PC-3 (cell line): ENCODE measurements at regions not wholly inside any gene's neighbourhood (a gene's known extent, or its start where the extent isn't known, plus 50 kb on each side); places are given as distances from the start of the nearest gene placed in this dataset.
"Not testable (repeated sequence)": the region's sequence is repeated elsewhere in the genome, so short reads cannot be mapped to it uniquely, and the experiment has no call there.

Experiments used
- ATAC-seq: fragments of 200-7000 bp; cut with Tn5 transposase; 2 replicates; pipeline ENCODE4 v1.9.1; 2020; ENCODE audit warnings: mild to moderate bottlenecking, moderate library complexity
- BruUV-seq: library from RNA; stranded (reverse); fragments of 400-500 nt; replicated peaks from 2 replicates; lab custom pipeline; 2021; lab: Mats Ljungman, UMichigan
- CTCF ChIA-PET: fragments of 300-600 bp; sonication (Branson Sonifier 250); formaldehyde crosslinking; loops from one replicate; lab custom pipeline; 2022; ENCODE audit warnings: antibody characterized with exemption; lab: Charles Lee
- POLR2A ChIA-PET: fragments of 300-600 bp; sonication (Branson Sonifier 250); formaldehyde crosslinking; loops from one replicate; lab custom pipeline; 2022; ENCODE audit warnings: antibody characterized with exemption; ENCODE audit not compliant: unreplicated experiment; lab: Charles Lee
- DNase-seq: peaks from one replicate; pipeline ENCODE4 v3.0.0-alpha.2; 2015
- H2AFZ ChIP-seq: fragments of 300-600 bp; sonication (generic); 2 replicates; pipeline ENCODE4 v1.6.0; 2016; ENCODE audit warnings: antibody characterized with exemption, low read length
- H3F3A ChIP-seq: fragments of 300-600 bp; sonication (generic); one replicate; pipeline ENCODE4 v1.6.0; 2017; ENCODE audit warnings: antibody characterized with exemption, low read length, control low read depth, mild to moderate bottlenecking; ENCODE audit not compliant: unreplicated experiment
- H3K27ac ChIP-seq: fragments of 300-600 bp; sonication (generic); 2 replicates; pipeline ENCODE4 v1.5.1; 2016; ENCODE audit warnings: mild to moderate bottlenecking, low read length
- H3K27me3 ChIP-seq: fragments of 300-600 bp; sonication (generic); 2 replicates; pipeline ENCODE4 v1.6.1; 2016; ENCODE audit warnings: low read length, mixed read lengths
- H3K36me3 ChIP-seq: fragments of 300-600 bp; sonication (generic); 2 replicates; pipeline ENCODE4 v1.6.1; 2016; ENCODE audit warnings: low read depth, mixed run types, low read length, mixed read lengths
- H3K4me1 ChIP-seq: fragments of 300-600 bp; sonication (generic); 2 replicates; pipeline ENCODE4 v1.5.1; 2016; ENCODE audit warnings: low read length; ENCODE audit not compliant: insufficient read depth
- H3K4me2 ChIP-seq: fragments of 300-600 bp; sonication (generic); 2 replicates; pipeline ENCODE4 v1.6.0; 2016; ENCODE audit warnings: low read length
- H3K4me3 ChIP-seq: fragments of 300-600 bp; sonication (generic); 2 replicates; pipeline ENCODE4 v1.5.1; 2016; ENCODE audit warnings: mild to moderate bottlenecking, low read length, mixed read lengths
- H3K79me2 ChIP-seq: fragments of 300-600 bp; sonication (generic); 2 replicates; pipeline ENCODE4 v1.6.1; 2017; ENCODE audit warnings: low read length, mixed read lengths
- H3K9ac ChIP-seq: fragments of 300-600 bp; sonication (generic); 2 replicates; pipeline ENCODE4 v1.6.0; 2016; ENCODE audit warnings: mild to moderate bottlenecking, low read length
- H3K9me2 ChIP-seq: fragments of 300-600 bp; sonication (generic); replicated peaks from 2 replicates; pipeline ENCODE4 v1.6.1; 2016; ENCODE audit warnings: mixed run types, low read length, mixed read lengths
- H3K9me3 ChIP-seq: fragments of 300-600 bp; sonication (generic); 2 replicates; pipeline ENCODE4 v1.6.1; 2016; ENCODE audit warnings: low read length, mixed read lengths
- H4K20me1 ChIP-seq: fragments of 300-600 bp; sonication (generic); 2 replicates; pipeline ENCODE4 v1.6.1; 2016; ENCODE audit warnings: low read length, mixed read lengths
- EZH2 ChIP-seq: fragments of 300-600 bp; sonication (generic); IDR thresholded peaks from one replicate; pipeline ENCODE4 v1.6.1; 2017; ENCODE audit warnings: antibody characterized with exemption, mild to moderate bottlenecking, low read length; ENCODE audit not compliant: unreplicated experiment
- EZH2phosphoT487 ChIP-seq: fragments of 300-600 bp; sonication (generic); IDR thresholded peaks from 2 replicates; pipeline ENCODE4 v1.6.1; 2018; ENCODE audit warnings: mild to moderate bottlenecking, antibody characterized with exemption, low read length, borderline replicate concordance
- intact Hi-C: fragments of 100-400 bp; cut with micrococcal nuclease; formaldehyde crosslinking; loops from 2 replicates; pipeline ENCODE4 v1.9.0; 2023
- TF ChIP-seq, protein P1 (sequence below): fragments of 300-600 bp; sonication (generic); conservative IDR thresholded peaks from 2 replicates; pipeline ENCODE4 v1.5.1; 2017; ENCODE audit warnings: antibody characterized with exemption, low read depth, mild to moderate bottlenecking, low read length

DNA sequence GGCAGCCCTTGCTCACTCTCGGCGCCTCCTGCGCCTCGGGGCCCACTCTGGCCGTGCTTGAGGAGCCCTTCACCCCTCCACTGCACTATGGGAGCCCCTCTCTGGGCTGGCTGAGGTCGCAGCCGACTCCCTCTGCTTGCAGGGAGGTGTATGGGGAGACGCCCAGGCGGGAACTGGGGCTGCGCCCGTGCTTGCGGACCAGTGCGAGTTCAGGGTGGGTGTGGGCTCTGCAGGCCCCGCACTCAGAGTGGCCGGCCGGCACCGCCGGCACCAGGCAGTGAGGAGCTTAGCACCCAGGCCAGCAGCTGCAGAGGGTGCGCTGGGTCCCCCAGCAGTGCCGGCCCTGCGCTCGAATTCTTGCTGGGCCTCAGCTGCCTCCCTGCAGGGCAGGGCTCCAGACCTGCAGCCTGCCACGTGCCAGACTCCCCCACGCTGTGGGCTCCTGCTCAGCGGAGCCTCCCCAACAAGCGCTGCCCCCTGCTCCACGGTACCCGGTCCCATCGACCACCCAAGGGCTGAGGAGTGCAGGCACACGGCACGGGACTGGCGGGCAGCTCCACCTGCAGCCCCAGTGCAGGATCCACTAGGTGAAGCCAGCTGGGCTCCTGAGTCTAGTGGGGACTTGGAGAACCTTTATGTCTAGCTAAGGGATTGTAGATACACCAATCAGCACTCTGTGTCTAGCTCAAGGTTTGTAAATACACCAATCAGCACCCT, 54.0 kb upstream of the WWC2 start:
- H3K4me2 ChIP-seq, H4K20me1 ChIP-seq, H3K27me3 ChIP-seq, H3K36me3 ChIP-seq, H2AFZ ChIP-seq, H3K9ac ChIP-seq, DNase-seq, H3K4me3 ChIP-seq, POLR2A ChIA-PET, ATAC-seq, H3K27ac ChIP-seq, H3F3A ChIP-seq, H3K79me2 ChIP-seq, H3K9me2 ChIP-seq, intact Hi-C loops, CTCF ChIA-PET, BruUV-seq, H3K4me1 ChIP-seq, H3K9me3 ChIP-seq: not testable (repeated sequence)

DNA sequence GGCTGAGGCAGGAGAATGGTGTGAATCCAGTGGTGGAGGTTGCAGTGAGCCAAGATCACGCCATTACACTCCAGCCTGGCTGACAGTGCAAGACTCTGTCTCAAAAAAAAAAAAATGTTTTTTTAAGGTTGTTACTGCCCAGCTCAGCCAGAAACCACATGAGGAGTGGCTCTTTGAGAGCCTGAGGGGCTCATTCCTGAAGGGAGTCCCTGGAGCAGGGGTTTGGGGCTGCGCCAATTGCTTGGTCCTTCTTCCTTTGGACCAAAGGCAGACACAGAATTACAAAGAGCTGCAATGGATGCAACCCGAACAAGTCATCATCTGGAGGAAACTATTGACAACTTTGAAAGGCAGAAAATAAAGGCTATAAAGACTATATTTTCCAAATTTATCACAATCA, 60.6 kb upstream of the WWC2 start:
- BruUV-seq: no TSS peak
- Histone ChIP-seq H3F3A (no peaks in the 10 kb centered on the region), H3K9me3 (no peaks in the 10 kb centered on the region), H3K27me3 (no peaks in the 10 kb centered on the region), H3K4me3 (no peak overlapping the region), H3K9ac (no peak overlapping the region), H3K27ac (no peak overlapping the region), H3K36me3 (no peaks in the 10 kb centered on the region), H3K9me2 (no peaks in the 10 kb centered on the region), H3K79me2 (no peaks in the 10 kb centered on the region), H3K4me2 (no peak overlapping the region), H4K20me1 (no peaks in the 10 kb centered on the region), H2AFZ (no peak overlapping the region), H3K4me1 (no peaks in the 10 kb centered on the region)
- POLR2A ChIA-PET: no interaction called here
- intact Hi-C loops: no loop called here
- no peak for TF ChIP-seq EZH2phosphoT487
- TF ChIP-seq EZH2: no peak
- TF ChIP-seq, protein P1, sequence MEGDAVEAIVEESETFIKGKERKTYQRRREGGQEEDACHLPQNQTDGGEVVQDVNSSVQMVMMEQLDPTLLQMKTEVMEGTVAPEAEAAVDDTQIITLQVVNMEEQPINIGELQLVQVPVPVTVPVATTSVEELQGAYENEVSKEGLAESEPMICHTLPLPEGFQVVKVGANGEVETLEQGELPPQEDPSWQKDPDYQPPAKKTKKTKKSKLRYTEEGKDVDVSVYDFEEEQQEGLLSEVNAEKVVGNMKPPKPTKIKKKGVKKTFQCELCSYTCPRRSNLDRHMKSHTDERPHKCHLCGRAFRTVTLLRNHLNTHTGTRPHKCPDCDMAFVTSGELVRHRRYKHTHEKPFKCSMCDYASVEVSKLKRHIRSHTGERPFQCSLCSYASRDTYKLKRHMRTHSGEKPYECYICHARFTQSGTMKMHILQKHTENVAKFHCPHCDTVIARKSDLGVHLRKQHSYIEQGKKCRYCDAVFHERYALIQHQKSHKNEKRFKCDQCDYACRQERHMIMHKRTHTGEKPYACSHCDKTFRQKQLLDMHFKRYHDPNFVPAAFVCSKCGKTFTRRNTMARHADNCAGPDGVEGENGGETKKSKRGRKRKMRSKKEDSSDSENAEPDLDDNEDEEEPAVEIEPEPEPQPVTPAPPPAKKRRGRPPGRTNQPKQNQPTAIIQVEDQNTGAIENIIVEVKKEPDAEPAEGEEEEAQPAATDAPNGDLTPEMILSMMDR: no peak
- ATAC-seq: no peak
- DNase-seq: no peak
- CTCF ChIA-PET: no interaction called here

DNA sequence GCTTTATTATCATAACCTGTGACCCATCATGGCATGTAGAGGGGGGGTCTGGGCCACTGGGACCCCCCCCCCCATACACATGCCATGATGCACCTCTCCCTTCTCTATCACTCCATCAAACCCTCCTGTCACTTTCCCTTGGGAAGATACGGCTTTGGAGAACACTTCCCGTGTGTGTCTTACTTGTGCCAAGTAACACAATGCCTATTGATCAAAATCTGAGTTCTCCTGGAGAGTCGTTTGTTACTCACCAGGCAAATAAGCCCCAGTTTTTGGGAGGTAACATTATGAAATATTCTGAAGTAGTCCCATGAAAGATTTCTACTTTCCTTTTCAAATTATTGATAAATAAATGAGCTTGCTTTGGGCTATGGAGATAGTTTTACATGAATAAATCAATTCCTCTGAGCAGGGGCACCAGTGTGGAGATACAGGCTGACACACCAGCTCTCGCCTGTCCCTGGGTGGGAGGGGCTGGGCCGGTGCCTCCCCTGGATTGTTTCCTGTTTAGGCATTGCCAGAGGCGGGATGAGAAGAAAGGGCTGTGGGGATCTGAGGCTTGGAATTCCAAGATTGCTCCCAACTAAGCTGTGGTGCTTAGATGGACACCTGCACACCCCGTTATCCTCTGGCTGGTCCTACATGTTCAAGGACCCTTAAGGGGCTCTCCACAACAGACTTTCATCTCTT, 63.2 kb upstream of the WWC2 start:
- no peak overlapping the region for H3K27ac ChIP-seq
- H3K9ac ChIP-seq: no peak overlapping the region
- H3F3A ChIP-seq: no peaks in the 10 kb centered on the region
- H2AFZ ChIP-seq: no peak overlapping the region
- H3K9me3 ChIP-seq: no peaks in the 10 kb centered on the region
- H3K4me2 ChIP-seq: no peak overlapping the region; the same call in 1 of the 2 replicates
- no peaks in the 10 kb centered on the region for H4K20me1 ChIP-seq
- POLR2A ChIA-PET: no interaction called here
- H3K36me3 ChIP-seq: no peaks in the 10 kb centered on the region
- intact Hi-C loops: no loop called here
- H3K4me3 ChIP-seq: no peak overlapping the region
- BruUV-seq: no TSS peak
- H3K79me2 ChIP-seq: no peaks in the 10 kb centered on the region
- DNase-seq (peak; percentile 32), ATAC-seq (peak; percentile 43)
- CTCF ChIA-PET: interaction anchor here (0.6 kb wide), 2 partner anchors 20 to 97 kb away, joined by 6 read pairs; no protein-coding TSS in a partner anchor
- H3K4me1 ChIP-seq: no peaks in the 10 kb centered on the region
- no peaks in the 10 kb centered on the region for H3K9me2 ChIP-seq
- TF ChIP-seq, protein P1: no peak
- no peak for TF ChIP-seq EZH2
- TF ChIP-seq EZH2phosphoT487: no peak
- H3K27me3 ChIP-seq: no peaks in the 10 kb centered on the region
